Liver (tissue), 3 donors: ENCODE measurements at regions not wholly inside any gene's neighbourhood (a gene's known extent, or its start where the extent isn't known, plus 50 kb on each side); places are given as distances from the start of the nearest gene placed in this dataset.
"Not testable (repeated sequence)": the region's sequence is repeated elsewhere in the genome, so short reads cannot be mapped to it uniquely, and the experiment has no call there.

Experiments used
- CTCF ChIP-seq: fragments of 150-350 bp; IDR thresholded peaks from 2 replicates; pipeline ENCODE4 v1.5.1; 2017; ENCODE audit warnings: improper control_type of control experiment, low read depth, low read length; ENCODE audit not compliant: missing input control
- EGR1 ChIP-seq, 2 donors: IDR thresholded peaks; 2 replicates each; pipeline ENCODE4 v1.6.1; 2016 to 2018; ENCODE audit warnings: antibody characterized with exemption in 2 of 2, low read depth in 2 of 2
- GABPA ChIP-seq, 2 donors: IDR thresholded peaks in 1 of 2; conservative IDR thresholded peaks in 1 of 2; 2 replicates each; pipeline ENCODE4 v1.6.1; 2016; ENCODE audit warnings: antibody characterized with exemption in 2 of 2, mild to moderate bottlenecking in 1 of 2, moderate library complexity in 1 of 2
- HNF4A ChIP-seq, 2 donors: conservative IDR thresholded peaks; 2 replicates each; pipeline ENCODE4 v1.6.1; 2016; ENCODE audit warnings: antibody characterized with exemption in 2 of 2, mild to moderate bottlenecking in 2 of 2
- RAD21 ChIP-seq, 2 donors: IDR thresholded peaks; 2 replicates each; pipeline ENCODE4 v1.6.1; 2016; ENCODE audit warnings: antibody characterized with exemption in 2 of 2, mild to moderate bottlenecking in 2 of 2
- REST ChIP-seq: IDR thresholded peaks from 2 replicates; pipeline ENCODE4 v1.6.1; 2016; ENCODE audit warnings: antibody characterized with exemption, mild to moderate bottlenecking
- SP1 ChIP-seq: IDR thresholded peaks from 2 replicates; pipeline ENCODE4 v1.6.1; 2018; ENCODE audit warnings: antibody characterized with exemption, mild to moderate bottlenecking
- TF ChIP-seq, protein P1 (sequence below): IDR thresholded peaks from 2 replicates; pipeline ENCODE4 v1.6.1; 2016; ENCODE audit warnings: antibody characterized with exemption
- TF ChIP-seq, protein P2 (sequence below): IDR thresholded peaks from 2 replicates; pipeline ENCODE4 v1.6.1; 2016; ENCODE audit warnings: antibody characterized with exemption
- donor health status: healthy.
- donor health status: healthy.

DNA sequence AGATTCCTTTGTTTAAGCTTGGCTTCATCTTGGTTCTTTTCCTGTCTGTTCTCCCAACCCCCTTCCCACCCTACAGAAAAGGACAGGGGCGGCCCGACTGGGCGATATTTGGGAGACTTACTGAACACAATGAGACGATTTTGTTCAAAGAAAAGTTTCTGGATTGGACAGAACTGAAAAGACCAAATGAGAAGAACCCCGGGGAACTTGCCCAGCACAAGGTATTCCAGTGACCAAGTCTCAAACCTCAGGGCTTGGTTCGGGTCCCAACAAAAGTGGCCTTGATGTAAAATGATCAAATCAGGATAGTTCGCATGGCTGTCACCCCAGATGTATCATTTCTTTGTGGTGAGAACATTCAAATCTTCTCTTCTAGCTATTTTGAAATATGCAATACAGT is 73.9 kb upstream of the LYZL2 start:
- not testable (repeated sequence) for TF ChIP-seq CTCF; RAD21 (IDR thresholded peaks at IDR 0.05); EGR1 (IDR thresholded peaks at IDR 0.05; ENCODE audit: low read depth in 2 of 2); REST; GABPA (IDR thresholded peaks at IDR 0.05 in 1 of 2, conservative IDR thresholded peaks at IDR 0.05 in 1 of 2); HNF4A (conservative IDR thresholded peaks at IDR 0.05); SP1
- TF ChIP-seq, protein P1, sequence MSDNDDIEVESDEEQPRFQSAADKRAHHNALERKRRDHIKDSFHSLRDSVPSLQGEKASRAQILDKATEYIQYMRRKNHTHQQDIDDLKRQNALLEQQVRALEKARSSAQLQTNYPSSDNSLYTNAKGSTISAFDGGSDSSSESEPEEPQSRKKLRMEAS: not testable (repeated sequence)
- TF ChIP-seq, protein P2, sequence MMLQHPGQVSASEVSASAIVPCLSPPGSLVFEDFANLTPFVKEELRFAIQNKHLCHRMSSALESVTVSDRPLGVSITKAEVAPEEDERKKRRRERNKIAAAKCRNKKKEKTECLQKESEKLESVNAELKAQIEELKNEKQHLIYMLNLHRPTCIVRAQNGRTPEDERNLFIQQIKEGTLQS: not testable (repeated sequence)
